ENCODE measurements at regions not wholly inside any gene's neighbourhood (a gene's known extent, or its start where the extent isn't known, plus 50 kb on each side); places are given as distances from the start of the nearest gene placed in this dataset.

DNA sequence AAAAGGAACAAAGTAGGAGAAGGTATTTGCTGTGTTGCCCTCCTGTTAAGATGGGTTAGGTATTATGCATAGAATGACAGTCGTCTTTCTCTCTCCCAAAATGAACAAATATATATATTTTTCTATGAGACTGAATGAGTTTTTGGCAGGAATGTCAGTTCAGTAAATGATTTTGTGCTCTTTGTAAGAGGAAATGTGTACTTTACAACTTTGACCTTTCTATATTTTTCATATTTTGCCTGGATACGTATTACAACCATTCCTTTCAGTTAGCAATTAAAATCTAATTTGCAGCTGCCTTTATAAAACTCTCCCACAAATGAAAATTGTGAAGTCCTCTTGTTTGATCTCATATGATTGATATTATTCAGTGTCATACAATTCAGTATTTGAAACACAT, 336.6 kb upstream of the MEOX2 start:
- TF ChIP-seq CTCF (IDR thresholded peaks at IDR 0.05) (no peak), POLR2A (IDR thresholded peaks at IDR 0.05) (no peak)

Data from prostate gland (tissue), 2 donors.